IMR-90 (cell line): ENCODE measurements at regions not wholly inside any gene's neighbourhood (a gene's known extent, or its start where the extent isn't known, plus 50 kb on each side); places are given as distances from the start of the nearest gene placed in this dataset.

Experiments used
- ATAC-seq: fragments of 200-7000 bp; cut with Tn5 transposase; 2 replicates; pipeline ENCODE4 v1.9.1; 2020; ENCODE audit warnings: low read depth, mild to moderate bottlenecking, moderate library complexity
- BruUV-seq: library from RNA; stranded (reverse); fragments of 400-500 nt; replicated peaks from 2 replicates; lab custom pipeline; 2021; lab: Mats Ljungman, UMichigan
- CTCF ChIA-PET: fragments of 300-600 bp; formaldehyde crosslinking; extraction: SDS; loops from one replicate; lab custom pipeline; 2021; ENCODE audit warnings: antibody characterized with exemption; lab: Yijun Ruan, JAX
- POLR2A ChIA-PET: fragments of 300-600 bp; sonication (Branson Sonifier 250); formaldehyde crosslinking; loops from one replicate; lab custom pipeline; 2022; ENCODE audit warnings: antibody characterized with exemption; ENCODE audit not compliant: unreplicated experiment; lab: Charles Lee
- DNase-seq: peaks from one replicate; pipeline ENCODE4 v3.0.0; 2013
- H2AFZ ChIP-seq: replicated peaks from 2 replicates; pipeline ENCODE3; 2013; ENCODE audit warnings: low read length, mild to moderate bottlenecking; ENCODE audit not compliant: poor library complexity
- H2AK5ac ChIP-seq: 2 replicates; pipeline ENCODE4 v1.6.1; 2013; ENCODE audit warnings: low read depth, low read length, inconsistent platforms
- H2AK9ac ChIP-seq: replicated peaks from 2 replicates; pipeline ENCODE3; 2013; ENCODE audit warnings: mild to moderate bottlenecking, low read depth, low read length, moderate library complexity; ENCODE audit not compliant: poor library complexity
- H2BK120ac ChIP-seq: 2 replicates; pipeline ENCODE4 v1.6.1; 2013; ENCODE audit warnings: low read depth, low read length, inconsistent platforms
- H2BK15ac ChIP-seq: 3 replicates; pipeline ENCODE4 v1.6.1; 2013; ENCODE audit warnings: low read depth, low read length, inconsistent platforms
- H2BK20ac ChIP-seq: 2 replicates; pipeline ENCODE4 v1.6.1; 2013; ENCODE audit warnings: low read depth, mild to moderate bottlenecking, inconsistent platforms, low read length, moderate library complexity
- H2BK5ac ChIP-seq: 2 replicates; pipeline ENCODE4 v1.6.1; 2013; ENCODE audit warnings: mild to moderate bottlenecking, low read depth, low read length, inconsistent platforms; ENCODE audit not compliant: poor library complexity, severe bottlenecking
- H3K14ac ChIP-seq: replicated peaks from 2 replicates; pipeline ENCODE4 v1.6.1; 2013; ENCODE audit warnings: low read depth, low read length, inconsistent platforms
- H3K18ac ChIP-seq: 2 replicates; pipeline ENCODE4 v1.6.1; 2013; ENCODE audit warnings: low read depth, low read length, control low read depth
- H3K23ac ChIP-seq: 2 replicates; pipeline ENCODE4 v1.6.1; 2013; ENCODE audit warnings: low read depth, low read length, inconsistent platforms
- H3K27ac ChIP-seq: 2 replicates; pipeline ENCODE4 v1.5.1; 2013; ENCODE audit warnings: mild to moderate bottlenecking, control low read depth, low read length; ENCODE audit not compliant: insufficient read depth
- H3K27me3 ChIP-seq: 2 replicates; pipeline ENCODE4 v1.6.1; 2013; ENCODE audit warnings: low read length; ENCODE audit not compliant: control insufficient read depth, insufficient read depth
- H3K36me3 ChIP-seq: 2 replicates; pipeline ENCODE4 v1.6.1; 2013; ENCODE audit warnings: low read length, mixed read lengths; ENCODE audit not compliant: control insufficient read depth, insufficient read depth
- H3K4ac ChIP-seq: 2 replicates; pipeline ENCODE4 v1.6.1; 2013; ENCODE audit warnings: low read depth, low read length, inconsistent platforms
- H3K4me1 ChIP-seq: 2 replicates; pipeline ENCODE4 v1.6.1; 2013; ENCODE audit warnings: low read length, mixed read lengths; ENCODE audit not compliant: control insufficient read depth, insufficient read depth
- H3K4me2 ChIP-seq: 2 replicates; pipeline ENCODE4 v1.6.1; 2013; ENCODE audit warnings: low read depth, mild to moderate bottlenecking, control low read depth, low read length, moderate library complexity
- H3K4me3 ChIP-seq: 2 replicates; pipeline ENCODE4 v1.5.1; 2013; ENCODE audit warnings: low read depth, mild to moderate bottlenecking, control low read depth, low read length, moderate library complexity; ENCODE audit not compliant: insufficient read depth
- H3K56ac ChIP-seq: 2 replicates; pipeline ENCODE4 v1.6.1; 2013; ENCODE audit warnings: low read length, inconsistent platforms; ENCODE audit not compliant: insufficient read depth; ENCODE audit errors: extremely low read depth
- H3K79me1 ChIP-seq, 2 experiments: 2 replicates each; pipeline ENCODE4 v1.6.1; 2013; ENCODE audit warnings: low read length in 2 of 2, inconsistent platforms in 1 of 2, low read depth in 1 of 2
- H3K9ac ChIP-seq: 2 replicates; pipeline ENCODE4 v1.6.1; 2013; ENCODE audit warnings: low read depth, low read length, control low read depth
- H3K9me1 ChIP-seq: 2 replicates; pipeline ENCODE4 v1.6.1; 2013; ENCODE audit warnings: low read length, inconsistent platforms; ENCODE audit not compliant: insufficient read depth
- H3K9me3 ChIP-seq: 2 replicates; pipeline ENCODE4 v1.6.1; 2013; ENCODE audit warnings: low read length; ENCODE audit not compliant: control insufficient read depth, insufficient read depth
- H4K20me1 ChIP-seq: 2 replicates; pipeline ENCODE4 v1.6.1; 2013; ENCODE audit warnings: low read length, inconsistent platforms; ENCODE audit not compliant: insufficient read depth
- H4K5ac ChIP-seq: 2 replicates; pipeline ENCODE4 v1.6.1; 2013; ENCODE audit warnings: mild to moderate bottlenecking, low read depth, low read length, control low read depth
- H4K8ac ChIP-seq, 2 experiments: 2 replicates each; pipeline ENCODE4 v1.6.1; 2013; ENCODE audit warnings: low read depth in 2 of 2, low read length in 2 of 2, control low read depth in 1 of 2, inconsistent platforms in 1 of 2
- H4K91ac ChIP-seq: 2 replicates; pipeline ENCODE4 v1.6.1; 2013; ENCODE audit warnings: low read depth, low read length, inconsistent platforms; ENCODE audit not compliant: insufficient read depth
- BHLHE40 ChIP-seq: fragments of 150-350 bp; IDR thresholded peaks from 2 replicates; pipeline ENCODE4 v1.6.1; 2016; ENCODE audit warnings: mild to moderate bottlenecking, low read depth, low read length
- CEBPB ChIP-seq: IDR thresholded peaks from 2 replicates; pipeline ENCODE4 v1.6.1; 2012; ENCODE audit warnings: low read depth, low read length, improper control_type of control experiment
- CHD1 ChIP-seq: IDR thresholded peaks from 2 replicates; pipeline ENCODE4 v1.6.1; 2012; ENCODE audit warnings: low read depth, low read length, improper control_type of control experiment
- FOS ChIP-seq: fragments of 150-350 bp; IDR thresholded peaks from 2 replicates; pipeline ENCODE4 v1.6.1; 2016; ENCODE audit warnings: low read depth, low read length
- MAFK ChIP-seq: IDR thresholded peaks from 2 replicates; pipeline ENCODE4 v1.6.1; 2012; ENCODE audit warnings: low read depth, low read length, improper control_type of control experiment
- MAZ ChIP-seq: IDR thresholded peaks from 2 replicates; pipeline ENCODE4 v1.6.1; 2012; ENCODE audit warnings: low read depth, mild to moderate bottlenecking, low read length, improper control_type of control experiment, moderate library complexity, borderline replicate concordance
- MXI1 ChIP-seq: IDR thresholded peaks from 2 replicates; pipeline ENCODE4 v1.6.1; 2012; ENCODE audit warnings: low read depth, mild to moderate bottlenecking, low read length, moderate library complexity, borderline replicate concordance
- NFE2L2 ChIP-seq: fragments of 150-350 bp; IDR thresholded peaks from 2 replicates; pipeline ENCODE4 v1.6.1; 2016; ENCODE audit warnings: low read depth, mild to moderate bottlenecking, low read length
- POLR2A ChIP-seq: IDR thresholded peaks from 2 replicates; pipeline ENCODE4 v1.6.1; 2012; ENCODE audit warnings: mild to moderate bottlenecking, low read depth, low read length
- RAD21 ChIP-seq: IDR thresholded peaks from 2 replicates; pipeline ENCODE4 v1.6.1; 2012; ENCODE audit warnings: low read length, improper control_type of control experiment
- RFX5 ChIP-seq: IDR thresholded peaks from 2 replicates; pipeline ENCODE4 v1.8.0; 2012; ENCODE audit warnings: low read depth, mild to moderate bottlenecking, low read length, moderate library complexity
- SMC3 ChIP-seq: fragments of 150-350 bp; IDR thresholded peaks from 2 replicates; pipeline ENCODE4 v1.6.1; 2016; ENCODE audit warnings: low read depth, mild to moderate bottlenecking, antibody characterized with exemption, low read length, moderate library complexity
- WGBS, 2 experiments: methylation state at CpG; one replicate each; pipeline versions ENCODE4 v1.1.5 to v1.1.7; 2013; ENCODE audit warnings: missing lambda C conversion rate in 2 of 2; ENCODE audit not compliant: insufficient read length in 1 of 2; ENCODE audit errors: extremely low coverage in 2 of 2; 5-methylcytosine and 5-hydroxymethylcytosine counted together
- dilution Hi-C: fragments of 300-500 bp; cut with HindIII; formaldehyde crosslinking; loops from one replicate; pipeline ENCODE4 v1.14.3; 2018; ENCODE audit warnings: low sequenced_read_pairs; ENCODE audit not compliant: unreplicated experiment
- in situ Hi-C: fragments of 300-500 bp; cut with MboI; formaldehyde crosslinking; loops from 3 replicates; pipeline ENCODE4 v1.14.3; 2019; ENCODE audit warnings: low sequenced_read_pairs, inconsistent platforms, mixed read lengths
- intact Hi-C: fragments of 100-400 bp; cut with micrococcal nuclease; formaldehyde crosslinking; loops from 2 replicates; pipeline ENCODE4 v1.10.0; 2022
- TF ChIP-seq, protein P1 (sequence below): fragments of 150-350 bp; IDR thresholded peaks from 2 replicates; pipeline ENCODE4 v1.6.1; 2017; ENCODE audit warnings: mild to moderate bottlenecking, antibody characterized with exemption, low read length, low read depth
- TF ChIP-seq, protein P2 (sequence below): conservative IDR thresholded peaks from 2 replicates; pipeline ENCODE4 v1.5.1; 2012; ENCODE audit warnings: mild to moderate bottlenecking, low read depth, low read length, improper control_type of control experiment

GRCh38 chr6:150753371-150754064 is 112.0 kb upstream of the MTHFD1L start:
- TF ChIP-seq MAFK (no peak), CHD1 (no peak), CEBPB (no peak), RFX5 (no peak), BHLHE40 (no peak), SMC3 (no peak), RAD21 (no peak), POLR2A (no peak), FOS (no peak), MAZ (no peak), MXI1 (no peak), NFE2L2 (no peak)
- TF ChIP-seq, protein P1, sequence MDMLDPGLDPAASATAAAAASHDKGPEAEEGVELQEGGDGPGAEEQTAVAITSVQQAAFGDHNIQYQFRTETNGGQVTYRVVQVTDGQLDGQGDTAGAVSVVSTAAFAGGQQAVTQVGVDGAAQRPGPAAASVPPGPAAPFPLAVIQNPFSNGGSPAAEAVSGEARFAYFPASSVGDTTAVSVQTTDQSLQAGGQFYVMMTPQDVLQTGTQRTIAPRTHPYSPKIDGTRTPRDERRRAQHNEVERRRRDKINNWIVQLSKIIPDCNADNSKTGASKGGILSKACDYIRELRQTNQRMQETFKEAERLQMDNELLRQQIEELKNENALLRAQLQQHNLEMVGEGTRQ = no peak
- TF ChIP-seq, protein P2, sequence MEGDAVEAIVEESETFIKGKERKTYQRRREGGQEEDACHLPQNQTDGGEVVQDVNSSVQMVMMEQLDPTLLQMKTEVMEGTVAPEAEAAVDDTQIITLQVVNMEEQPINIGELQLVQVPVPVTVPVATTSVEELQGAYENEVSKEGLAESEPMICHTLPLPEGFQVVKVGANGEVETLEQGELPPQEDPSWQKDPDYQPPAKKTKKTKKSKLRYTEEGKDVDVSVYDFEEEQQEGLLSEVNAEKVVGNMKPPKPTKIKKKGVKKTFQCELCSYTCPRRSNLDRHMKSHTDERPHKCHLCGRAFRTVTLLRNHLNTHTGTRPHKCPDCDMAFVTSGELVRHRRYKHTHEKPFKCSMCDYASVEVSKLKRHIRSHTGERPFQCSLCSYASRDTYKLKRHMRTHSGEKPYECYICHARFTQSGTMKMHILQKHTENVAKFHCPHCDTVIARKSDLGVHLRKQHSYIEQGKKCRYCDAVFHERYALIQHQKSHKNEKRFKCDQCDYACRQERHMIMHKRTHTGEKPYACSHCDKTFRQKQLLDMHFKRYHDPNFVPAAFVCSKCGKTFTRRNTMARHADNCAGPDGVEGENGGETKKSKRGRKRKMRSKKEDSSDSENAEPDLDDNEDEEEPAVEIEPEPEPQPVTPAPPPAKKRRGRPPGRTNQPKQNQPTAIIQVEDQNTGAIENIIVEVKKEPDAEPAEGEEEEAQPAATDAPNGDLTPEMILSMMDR = no peak
- no TSS peak for BruUV-seq
- dilution Hi-C loops (no loop called here), intact Hi-C loops (no loop called here), in situ Hi-C loops (no loop called here)
- Histone ChIP-seq H3K18ac (no peak overlapping the region), H2AFZ (no peak overlapping the region), H3K56ac (no peak overlapping the region), H3K9ac (no peak overlapping the region), H3K79me1 (no peaks in the 10 kb centered on the region), H3K4ac (no peak overlapping the region), H3K14ac (no peak overlapping the region), H2AK5ac (no peak overlapping the region), H4K91ac (no peak overlapping the region), H2AK9ac (no peak overlapping the region), H3K27ac (no peak overlapping the region), H3K4me1 (no peaks in the 10 kb centered on the region), H2BK120ac (no peak overlapping the region), H4K20me1 (no peaks in the 10 kb centered on the region), H3K9me3 (no peaks in the 10 kb centered on the region), H2BK20ac (no peak overlapping the region), H3K27me3 (peaks cover 2% of the 10 kb centered on the region; the same call in 1 of the 2 replicates), H3K4me2 (no peak overlapping the region), H4K5ac (no peak overlapping the region), H3K9me1 (no peaks in the 10 kb centered on the region), H3K4me3 (no peak overlapping the region), H2BK5ac (no peak overlapping the region), H3K36me3 (no peaks in the 10 kb centered on the region), H4K8ac (no peak overlapping the region), H2BK15ac (no peak overlapping the region), H3K23ac (no peak overlapping the region)
- CTCF ChIA-PET = no interaction called here
- no peak for DNase-seq
- 20% methylated on average over 7 of the region's 14 CpGs; no CpG with 5 or more reads in 1 of the 2 experiments for WGBS, 2 experiments
- POLR2A ChIA-PET = no interaction called here
- ATAC-seq = no peak
